ENCODE measurements at regions not wholly inside any gene's neighbourhood (a gene's known extent, or its start where the extent isn't known, plus 50 kb on each side); places are given as distances from the start of the nearest gene placed in this dataset.
"Not testable (repeated sequence)": the region's sequence is repeated elsewhere in the genome, so short reads cannot be mapped to it uniquely, and the experiment has no call there.

- DNase-seq (ENCODE audit: low read depth in 2 of 2) = no peak
These were observed 861.0 kb downstream of the RPS29 start for GRCh38 chr14:48725051-48725734.

GRCh38 chr14:48723841-48724495 lies 862.2 kb downstream of the RPS29 start:
- DNase-seq (ENCODE audit: low read depth in 2 of 2) = no peak

GRCh38 chr14:48714366-48714765 lies 871.8 kb downstream of the RPS29 start:
- DNase-seq (ENCODE audit: low read depth in 2 of 2) = no peak

- DNase-seq (ENCODE audit: low read depth in 2 of 2) = no peak
These were observed 876.0 kb downstream of the RPS29 start for GRCh38 chr14:48710133-48710532.

DNA sequence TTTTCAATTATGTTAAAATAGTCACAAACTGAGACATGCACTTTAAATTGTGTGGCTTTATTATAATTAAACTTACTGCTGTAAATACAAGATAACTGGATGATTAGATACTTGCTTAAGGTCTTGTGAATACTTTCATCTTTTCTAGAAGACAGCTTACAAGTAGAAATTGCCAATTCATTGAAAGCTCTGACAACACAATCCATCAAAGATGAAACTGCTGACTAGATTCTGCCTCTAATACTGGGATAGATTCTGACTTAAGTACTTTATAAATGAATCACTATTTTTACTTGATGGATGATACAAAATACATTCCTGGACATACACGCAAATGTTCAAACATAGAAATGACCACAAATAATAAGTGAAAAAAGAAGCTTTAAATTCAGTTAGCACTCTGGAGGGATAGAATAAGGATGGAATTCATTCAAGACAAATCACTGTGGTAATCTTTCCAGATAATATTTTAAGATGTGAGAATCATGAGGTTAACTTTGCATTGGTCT lies 876.8 kb downstream of the RPS29 start:
- no peak for DNase-seq (ENCODE audit: low read depth in 2 of 2)

DNA sequence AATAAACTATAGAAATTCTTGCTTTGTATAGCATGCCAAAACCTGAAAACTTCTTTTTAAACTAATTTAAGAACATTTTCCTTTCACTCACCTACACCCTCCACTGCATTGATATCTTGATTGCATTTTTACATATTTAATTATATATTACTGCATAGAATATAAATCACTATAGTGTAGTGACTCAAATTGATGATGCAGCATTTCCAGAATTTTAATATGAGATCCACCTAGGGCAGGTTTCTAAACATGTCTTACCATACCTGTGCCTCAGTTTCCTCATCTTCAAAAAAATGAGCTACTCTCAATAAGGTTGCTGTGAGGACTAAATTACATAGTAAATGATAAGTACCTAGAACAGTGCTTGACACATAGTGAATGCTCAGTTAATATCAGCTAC lies 881.5 kb downstream of the RPS29 start:
- DNase-seq (ENCODE audit: low read depth in 2 of 2) = no peak

DNA sequence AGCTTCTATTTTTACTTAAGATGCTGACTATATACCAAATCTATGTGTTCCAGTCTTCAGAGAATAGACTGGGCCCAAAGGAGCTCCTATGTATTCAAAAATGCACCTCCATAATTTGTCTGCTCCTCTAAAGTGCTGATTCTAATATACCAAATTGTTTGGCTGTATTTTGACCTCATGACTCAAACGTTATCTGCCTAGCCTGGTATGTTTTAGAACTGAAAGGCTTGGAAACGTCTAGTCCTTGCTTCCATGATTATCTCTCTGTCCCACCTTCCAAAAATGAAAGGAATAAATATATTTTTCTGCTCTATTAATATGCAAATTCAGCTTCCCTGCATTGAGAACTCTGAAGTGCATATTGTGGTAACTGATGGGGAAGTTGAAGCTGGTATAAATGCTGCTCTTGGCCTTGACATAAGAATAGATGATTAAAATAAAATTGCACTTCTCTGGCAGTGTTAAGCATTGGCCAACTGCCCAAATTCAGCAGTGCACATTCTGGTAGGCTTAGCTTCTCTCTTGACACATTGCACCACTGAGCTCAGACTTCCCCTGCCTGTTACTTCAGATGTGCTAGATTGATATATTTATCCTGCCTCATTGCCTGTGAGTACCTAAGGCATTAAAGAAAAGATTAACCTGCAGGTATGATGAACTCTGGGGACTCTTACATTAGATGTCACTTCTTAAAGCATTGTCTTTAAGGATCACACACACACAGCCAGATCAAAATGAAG lies 882.3 kb downstream of the RPS29 start:
- DNase-seq (ENCODE audit: low read depth in 2 of 2) = no peak

- DNase-seq (ENCODE audit: low read depth in 2 of 2) = not testable (repeated sequence)
These were observed 888.8 kb downstream of the RPS29 start for GRCh38 chr14:48697362-48697761.

DNA sequence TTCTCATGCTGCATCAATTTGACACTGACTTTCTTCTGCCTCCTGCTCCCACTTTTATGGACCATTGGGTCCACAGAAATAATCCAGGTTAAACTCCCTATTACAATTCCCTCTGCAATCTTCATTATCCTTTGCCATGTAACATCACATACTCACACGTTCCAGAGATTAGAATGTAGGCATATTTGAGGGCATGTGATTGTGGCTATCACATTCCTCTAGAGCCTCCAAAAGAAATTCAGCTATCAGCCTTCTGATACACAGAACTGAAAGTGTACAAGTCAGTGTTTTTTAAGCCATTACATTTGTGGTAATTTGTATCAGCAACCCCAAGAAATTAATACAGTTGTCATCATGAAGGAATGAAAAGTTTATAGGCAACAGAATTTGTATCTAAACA lies 892.4 kb downstream of the RPS29 start:
- no peak for DNase-seq (ENCODE audit: low read depth in 2 of 2)

- no peak for DNase-seq (ENCODE audit: low read depth in 2 of 2)
These were observed 895.8 kb downstream of the RPS29 start for GRCh38 chr14:48690349-48690748.

GRCh38 chr14:48686650-48687049 lies 899.5 kb downstream of the RPS29 start:
- DNase-seq (ENCODE audit: low read depth in 2 of 2) = no peak

DNA sequence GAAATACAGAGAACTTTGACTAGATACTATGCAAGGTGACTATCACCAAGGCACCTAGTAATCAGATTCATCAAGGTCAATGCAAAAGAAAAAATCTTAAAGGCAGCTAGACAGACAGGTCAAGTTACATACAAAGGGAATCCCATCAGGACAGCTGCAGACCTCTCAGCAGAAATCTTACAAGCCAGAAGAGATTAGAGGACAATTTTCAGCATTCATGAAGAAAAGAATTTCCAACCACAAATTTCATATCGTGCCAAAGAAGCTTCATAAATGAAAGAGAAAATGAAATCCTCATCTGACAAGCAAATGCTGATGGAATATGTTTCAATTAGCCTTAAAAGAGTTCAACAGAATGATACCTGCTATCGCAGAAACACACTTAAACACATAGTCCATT lies 913.7 kb downstream of the RPS29 start:
- no peak for DNase-seq (ENCODE audit: low read depth in 2 of 2)

DNA sequence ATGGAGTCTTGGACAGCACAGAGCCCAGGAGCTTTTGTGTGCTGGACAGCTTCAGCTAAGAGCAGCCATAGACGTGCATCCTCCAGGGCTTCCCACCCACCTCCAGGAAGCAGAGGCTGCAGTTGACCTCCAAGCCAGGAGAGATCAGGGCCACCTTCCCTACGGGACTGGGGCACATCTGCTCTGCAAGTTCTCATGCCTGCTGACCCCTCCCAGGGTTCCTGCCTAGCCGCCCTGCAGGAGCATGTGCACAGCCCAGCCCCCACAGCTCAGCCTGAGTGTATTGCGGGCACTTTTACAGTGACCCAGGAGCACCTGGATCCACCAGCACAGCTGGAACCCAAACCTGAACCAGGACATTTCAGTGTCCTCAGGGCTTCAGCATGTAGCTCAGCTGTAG lies 915.2 kb downstream of the RPS29 start:
- DNase-seq (ENCODE audit: low read depth in 2 of 2) = no peak

- no peak for DNase-seq (ENCODE audit: low read depth in 2 of 2)
These were observed 920.9 kb downstream of the RPS29 start for GRCh38 chr14:48665077-48665784.

GRCh38 chr14:48643241-48643640 lies 942.9 kb downstream of the RPS29 start:
- DNase-seq (ENCODE audit: low read depth in 2 of 2) = no peak

DNA sequence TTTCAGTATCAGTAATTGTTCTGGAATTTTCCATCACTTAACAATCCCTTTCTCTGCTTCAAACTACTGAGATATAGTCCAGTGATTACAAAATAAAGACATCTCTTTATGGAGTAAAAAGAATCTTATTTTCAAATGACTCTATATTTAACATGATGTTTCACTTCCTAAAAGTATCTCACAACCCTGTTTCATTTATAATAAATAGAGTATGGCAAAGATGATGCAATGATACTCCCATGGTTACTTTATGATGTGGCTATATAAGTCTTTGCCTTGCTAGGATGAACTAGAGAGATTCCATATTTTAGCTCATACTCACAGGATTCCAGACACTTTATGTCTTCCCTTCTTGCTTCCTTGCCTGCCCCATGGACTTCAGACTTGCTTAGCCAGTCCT lies 953.5 kb upstream of the MDGA2 start:
- DNase-seq (ENCODE audit: low read depth in 2 of 2) = no peak

DNA sequence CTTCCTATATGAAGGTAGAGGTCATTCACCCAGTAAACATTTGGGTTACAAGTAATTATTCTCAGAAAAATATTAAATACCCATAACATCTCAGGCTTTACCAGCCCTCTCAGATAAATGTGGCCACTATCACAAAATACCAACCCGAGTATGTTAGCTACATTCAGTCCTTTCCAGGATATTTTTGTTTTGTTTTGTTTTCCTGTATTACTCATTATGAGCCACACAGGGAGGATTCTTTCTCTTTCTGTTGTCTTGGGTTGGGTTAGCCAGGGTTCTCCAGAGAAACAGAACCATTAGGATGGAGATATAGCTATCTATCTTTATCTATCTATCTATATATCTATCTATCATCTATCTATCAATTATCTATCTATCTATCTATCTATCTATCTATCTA lies 947.6 kb upstream of the MDGA2 start:
- DNase-seq (ENCODE audit: low read depth in 2 of 2) = no peak

DNA sequence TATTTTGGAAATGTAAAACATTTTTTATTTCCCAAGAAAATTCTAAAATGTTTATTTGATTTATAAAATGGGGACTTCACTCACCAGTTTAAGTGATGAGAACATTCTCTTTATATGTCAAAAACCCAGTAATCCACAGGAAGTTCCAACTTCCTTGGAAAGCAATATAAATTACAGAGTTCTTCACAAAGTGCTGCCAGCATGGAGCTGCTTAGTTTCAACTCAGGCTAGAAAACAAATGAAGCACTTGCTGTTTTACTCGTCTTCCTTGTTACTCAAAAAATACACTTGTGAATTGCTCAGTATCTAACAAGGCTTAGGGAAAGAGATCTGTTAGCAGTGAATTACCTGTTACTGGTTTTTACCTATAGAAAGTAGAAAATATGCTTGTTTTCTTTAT lies 942.7 kb upstream of the MDGA2 start:
- no peak for DNase-seq (ENCODE audit: low read depth in 2 of 2)

DNA sequence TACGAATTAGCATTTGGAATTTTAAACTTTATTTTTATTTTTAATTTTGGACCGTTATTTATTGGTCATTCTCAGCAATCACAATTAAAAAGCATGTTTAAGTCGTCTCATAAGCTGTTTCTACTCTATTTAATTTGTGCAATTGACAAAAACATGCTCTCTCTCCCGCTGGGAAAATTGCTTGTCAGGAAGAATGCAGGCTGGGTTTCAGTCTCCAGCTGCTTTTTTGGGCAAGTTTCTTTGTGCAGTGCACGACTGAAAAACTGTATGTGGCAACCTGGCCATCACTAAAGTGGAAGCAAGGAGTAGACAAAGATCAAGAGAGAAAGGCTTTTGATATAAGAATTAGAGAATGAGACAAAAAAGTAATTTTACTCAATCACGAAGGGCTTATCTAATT lies 941.5 kb upstream of the MDGA2 start:
- DNase-seq (ENCODE audit: low read depth in 2 of 2) = no peak

- no peak for DNase-seq (ENCODE audit: low read depth in 2 of 2)
These were observed 940.2 kb upstream of the MDGA2 start for GRCh38 chr14:48615618-48616017.

GRCh38 chr14:48614003-48614402 lies 938.6 kb upstream of the MDGA2 start:
- DNase-seq (ENCODE audit: low read depth in 2 of 2) = no peak

DNA sequence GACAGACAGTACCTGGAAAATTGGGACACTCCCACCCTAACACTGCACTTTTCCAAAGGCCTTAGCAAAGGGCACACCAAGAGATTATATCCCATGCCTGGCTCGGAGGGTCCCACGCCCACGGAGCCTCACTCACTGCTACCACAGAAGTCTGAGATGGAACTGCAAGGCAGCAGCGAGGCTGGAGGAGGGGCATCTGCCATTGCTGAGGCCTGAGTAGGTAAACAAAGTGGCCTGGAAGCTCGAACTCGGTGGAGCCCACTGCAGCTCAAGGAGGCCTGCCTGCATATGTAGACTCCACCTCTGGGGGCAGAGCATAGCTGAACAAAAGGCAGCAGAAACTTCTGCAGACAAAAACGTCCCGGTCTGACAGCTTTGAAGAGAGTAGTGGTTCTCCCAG lies 931.6 kb upstream of the MDGA2 start:
- not testable (repeated sequence) for DNase-seq (ENCODE audit: low read depth in 2 of 2)

Measured in lung microvascular endothelial cell (primary cell).